ENCODE measurements at regions not wholly inside any gene's neighbourhood (a gene's known extent, or its start where the extent isn't known, plus 50 kb on each side); places are given as distances from the start of the nearest gene placed in this dataset.
"Not testable (repeated sequence)": the region's sequence is repeated elsewhere in the genome, so short reads cannot be mapped to it uniquely, and the experiment has no call there.

DNA sequence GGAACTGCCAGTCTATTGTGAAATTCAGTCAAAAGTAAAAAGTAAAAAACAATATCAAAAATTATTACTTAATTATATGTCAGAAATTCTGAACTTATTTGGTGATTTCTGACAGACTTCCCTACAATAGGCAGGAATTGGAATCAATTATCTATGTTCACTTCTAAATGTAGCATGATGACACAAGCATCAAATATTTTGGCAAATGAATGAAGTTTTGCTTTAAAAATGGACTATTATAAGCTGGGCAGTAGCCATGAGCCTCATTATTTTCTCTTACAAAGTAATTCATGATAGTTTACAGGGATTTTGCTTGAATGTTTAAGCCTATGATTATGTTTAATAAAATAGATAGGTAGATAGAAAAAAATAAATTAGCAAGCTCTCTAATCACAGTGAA is 582.6 kb downstream of the SLITRK6 start:
- no peak for DNase-seq (ENCODE audit: low read depth)

GRCh38 chr13:85212692-85213091 is 586.5 kb downstream of the SLITRK6 start:
- DNase-seq (ENCODE audit: low read depth), result no peak

- no peak for DNase-seq (ENCODE audit: low read depth)
These were observed 594.4 kb downstream of the SLITRK6 start for GRCh38 chr13:85204668-85205344.

GRCh38 chr13:85197431-85197830 is 601.8 kb downstream of the SLITRK6 start:
- DNase-seq (ENCODE audit: low read depth), result peak; percentile 78

DNA sequence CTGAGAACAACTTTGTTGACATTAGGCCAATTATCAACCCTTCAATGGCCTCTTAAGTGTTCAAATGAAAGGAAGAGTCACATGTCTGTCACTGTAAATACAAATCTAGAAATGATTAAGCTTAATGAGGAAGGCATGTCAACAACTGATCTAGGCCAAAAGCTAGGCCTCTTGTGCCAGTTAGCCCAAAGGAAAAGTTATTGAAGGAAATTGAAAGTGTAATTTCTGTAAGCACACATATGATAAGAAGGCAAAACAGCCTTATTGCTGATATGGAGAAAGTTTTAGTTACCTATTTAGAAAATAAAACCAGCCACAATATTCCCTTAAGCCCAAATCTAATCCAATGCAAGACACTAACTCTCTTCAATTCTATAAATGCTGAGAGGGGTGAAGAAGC is 604.7 kb downstream of the SLITRK6 start:
- DNase-seq (ENCODE audit: low read depth), result no peak

GRCh38 chr13:85191996-85192718 is 607.1 kb downstream of the SLITRK6 start:
- no peak for DNase-seq (ENCODE audit: low read depth)

GRCh38 chr13:85186356-85187045 is 612.7 kb downstream of the SLITRK6 start:
- no peak for DNase-seq (ENCODE audit: low read depth)

GRCh38 chr13:85174291-85174690 is 624.9 kb downstream of the SLITRK6 start:
- DNase-seq (ENCODE audit: low read depth), result no peak

GRCh38 chr13:85170372-85170771 is 628.8 kb downstream of the SLITRK6 start:
- DNase-seq (ENCODE audit: low read depth), result no peak

DNA sequence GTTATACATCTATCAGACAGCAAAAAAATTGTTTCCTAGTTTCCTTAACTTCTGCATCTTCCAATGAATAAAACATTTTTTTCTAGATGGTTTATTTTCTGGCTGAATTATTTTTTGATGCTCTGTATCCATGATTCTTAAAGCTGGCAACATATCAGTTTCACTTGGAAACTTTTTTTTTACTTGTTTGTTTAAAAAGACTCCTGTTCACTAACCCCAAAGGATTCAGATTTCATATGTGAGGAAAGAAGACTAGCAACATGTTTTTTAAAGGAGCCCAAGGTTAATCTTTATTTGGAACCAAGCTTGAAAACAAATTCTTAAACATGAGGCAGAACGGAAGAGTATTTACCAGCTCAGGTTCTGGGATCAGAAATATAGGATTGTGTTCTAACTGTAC is 632.3 kb downstream of the SLITRK6 start:
- DNase-seq (ENCODE audit: low read depth), result no peak

- no peak for DNase-seq (ENCODE audit: low read depth)
These were observed 636.2 kb downstream of the SLITRK6 start for GRCh38 chr13:85163063-85163462.

DNA sequence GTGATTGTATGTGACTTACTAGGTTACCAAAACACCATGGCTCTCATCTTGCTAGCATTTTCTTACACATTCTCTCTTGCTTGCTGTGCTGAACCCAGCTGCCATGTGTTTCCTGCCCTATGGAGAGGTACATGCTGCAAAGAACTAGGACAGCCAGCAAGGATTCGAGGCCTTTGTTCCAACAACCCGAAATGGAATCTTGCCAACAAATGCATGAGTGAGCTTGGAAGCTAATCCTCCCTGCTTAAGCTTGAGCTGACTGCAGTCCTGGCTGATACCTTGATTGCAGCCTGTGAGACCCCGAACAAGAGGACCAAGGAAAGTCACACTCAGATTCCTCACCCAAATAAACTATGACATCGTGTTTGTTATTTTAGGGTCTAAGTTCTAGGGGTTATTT is 651.2 kb downstream of the SLITRK6 start:
- DNase-seq (ENCODE audit: low read depth), result no peak

- DNase-seq (ENCODE audit: low read depth), result no peak
These were observed 656.8 kb downstream of the SLITRK6 start for GRCh38 chr13:85142351-85142927.

- DNase-seq (ENCODE audit: low read depth), result no peak
These were observed 657.8 kb downstream of the SLITRK6 start for GRCh38 chr13:85141401-85141800.

- no peak for DNase-seq (ENCODE audit: low read depth)
These were observed 659.0 kb downstream of the SLITRK6 start for GRCh38 chr13:85140192-85140591.

DNA sequence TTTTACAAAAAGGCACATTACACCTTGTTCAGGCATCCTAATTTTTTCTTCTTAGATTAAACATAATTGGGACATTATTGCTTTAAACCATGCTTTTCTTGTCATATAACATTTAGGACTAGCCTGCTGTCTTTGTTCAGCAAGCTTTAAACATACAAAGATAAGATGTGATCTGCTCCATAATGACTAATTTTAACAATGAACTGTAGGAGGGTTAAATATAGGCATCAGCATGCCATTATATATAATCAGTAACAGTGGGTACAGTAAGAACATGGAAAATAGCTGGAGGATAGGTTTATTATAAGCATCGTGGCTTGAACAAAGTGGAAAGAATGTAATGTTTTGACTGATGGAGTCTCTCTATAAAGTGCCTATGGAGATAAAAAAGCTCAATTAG is 661.7 kb downstream of the SLITRK6 start:
- DNase-seq (ENCODE audit: low read depth), result no peak

DNA sequence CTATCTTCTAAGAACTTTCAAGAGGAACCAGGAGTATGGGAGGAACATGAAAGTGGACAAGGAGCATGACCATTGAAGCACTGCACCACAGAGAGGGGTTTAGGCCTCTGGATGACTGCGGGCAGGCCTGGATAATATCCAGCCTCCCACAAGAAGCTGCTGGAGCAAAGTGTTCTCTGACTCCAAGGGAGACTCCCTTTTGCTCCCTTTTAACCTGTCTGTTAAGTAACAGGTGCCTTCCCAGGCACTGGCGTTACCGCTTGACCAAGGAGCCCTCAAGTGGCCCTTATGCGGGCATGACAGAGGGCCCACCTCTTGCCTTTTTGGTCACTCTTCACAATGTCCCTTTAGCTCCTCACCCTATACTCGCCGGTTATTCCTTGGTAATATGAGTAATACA is 666.2 kb downstream of the SLITRK6 start:
- DNase-seq (ENCODE audit: low read depth), result no peak

DNA sequence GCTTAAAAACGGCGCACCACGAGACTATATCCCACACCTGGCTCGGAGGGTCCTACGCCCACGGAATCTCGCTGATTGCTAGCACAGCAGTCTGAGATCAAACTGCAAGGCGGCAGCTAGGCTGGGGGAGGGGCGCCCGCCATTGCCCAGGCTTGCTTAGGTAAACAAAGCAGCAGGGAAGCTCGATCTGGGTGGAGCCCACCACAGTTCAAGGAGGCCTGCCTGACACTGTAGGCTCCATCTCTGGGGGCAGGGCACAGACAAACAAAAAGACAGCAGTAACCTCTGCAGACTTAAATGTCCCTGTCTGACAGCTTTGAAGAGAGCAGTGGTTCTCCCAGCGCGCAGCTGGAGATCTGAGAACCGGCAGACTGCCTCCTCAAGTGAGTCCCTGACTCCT is 675.7 kb downstream of the SLITRK6 start:
- not testable (repeated sequence) for DNase-seq (ENCODE audit: low read depth)

DNA sequence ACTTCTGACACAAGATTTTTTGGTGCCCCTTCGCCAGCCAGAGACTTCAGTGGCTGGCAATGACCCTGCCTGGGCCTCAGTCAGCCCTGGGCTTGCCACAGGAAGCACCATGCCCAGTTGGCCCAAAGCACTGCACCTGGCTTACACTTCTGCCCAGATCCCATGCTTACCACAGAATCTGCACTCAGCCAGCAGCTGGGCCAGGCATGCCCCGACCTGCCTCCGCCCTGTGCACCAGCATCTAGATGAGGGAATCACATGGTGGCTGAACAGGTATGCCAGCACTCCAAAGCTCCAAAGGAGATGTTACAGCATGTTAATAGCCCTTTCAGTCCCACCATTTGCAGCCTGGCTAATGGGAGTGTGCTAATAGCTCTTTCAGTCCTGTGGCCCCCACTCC is 690.9 kb downstream of the SLITRK6 start:
- no peak for DNase-seq (ENCODE audit: low read depth)

DNA sequence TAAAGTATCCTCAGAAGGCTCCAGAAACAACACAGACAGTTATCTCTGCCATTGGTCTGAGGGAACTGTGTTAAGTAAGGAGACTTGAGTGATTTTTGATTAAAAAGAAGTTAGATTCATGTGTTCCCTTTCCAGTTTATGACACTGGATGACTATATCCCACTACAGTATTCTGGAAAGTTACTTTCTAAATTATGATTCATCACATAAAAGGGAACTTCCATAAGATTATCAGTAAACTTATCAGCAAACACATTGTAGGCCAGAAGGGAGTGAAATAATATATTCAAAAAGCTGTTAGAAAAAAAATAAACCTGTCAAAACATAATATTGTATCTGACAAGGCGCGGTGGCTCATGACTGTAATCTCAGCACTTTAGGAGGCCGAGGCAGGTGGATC is 700.0 kb downstream of the SLITRK6 start:
- DNase-seq (ENCODE audit: low read depth), result no peak

DNA sequence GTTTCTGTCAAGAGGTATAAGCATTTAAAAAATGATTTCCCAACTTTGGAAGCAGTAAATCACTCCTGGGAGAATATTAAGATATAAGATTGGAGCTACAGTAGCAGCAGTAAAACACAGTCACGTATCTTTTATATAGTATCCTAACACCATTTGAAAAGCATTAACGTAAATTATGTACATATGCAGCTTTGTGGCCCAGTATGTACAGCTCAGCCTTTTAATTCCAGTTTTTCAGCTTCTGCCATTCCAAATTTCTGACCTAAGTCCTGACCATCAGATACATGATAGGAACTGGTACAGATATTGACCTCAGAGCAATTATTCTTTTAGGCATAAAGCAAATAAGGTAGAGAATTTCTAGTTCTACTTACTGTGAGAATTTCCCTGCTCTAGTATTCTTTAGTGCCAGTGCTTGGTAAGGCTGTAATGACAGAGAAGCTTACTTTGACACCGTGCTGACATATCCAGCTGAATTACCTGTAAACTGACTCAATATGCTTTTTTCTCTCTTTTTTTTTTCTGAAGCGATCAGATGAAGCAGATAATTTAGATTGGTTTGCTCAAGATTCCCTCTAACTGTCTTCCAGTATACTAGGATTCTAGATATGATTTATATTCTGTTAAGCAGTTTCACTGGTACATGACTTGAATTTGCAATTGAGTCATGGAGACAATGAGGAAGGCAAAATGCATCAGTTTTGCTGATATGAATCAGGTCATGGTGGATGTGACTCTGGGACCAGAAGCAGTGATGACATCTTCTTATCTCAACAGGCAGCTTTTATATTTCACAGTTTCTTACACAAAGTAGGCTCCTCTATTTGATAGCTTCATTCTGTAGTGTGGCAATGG is 703.6 kb downstream of the SLITRK6 start:
- DNase-seq (ENCODE audit: low read depth), result no peak

- no peak for DNase-seq (ENCODE audit: low read depth)
These were observed 705.4 kb downstream of the SLITRK6 start for GRCh38 chr13:85093808-85094207.

Measured in CMK (cell line).